Kidney epithelial cell (primary cell): ENCODE measurements at regions not wholly inside any gene's neighbourhood (a gene's known extent, or its start where the extent isn't known, plus 50 kb on each side); places are given as distances from the start of the nearest gene placed in this dataset.

Source experiments
- DNase-seq: peaks from one replicate; pipeline ENCODE4 v3.0.0-alpha.2; 2010; ENCODE audit warnings: low read depth
- H3K27me3 ChIP-seq: 2 replicates; pipeline ENCODE4 v1.6.0; 2011; ENCODE audit warnings: low read length; ENCODE audit not compliant: control insufficient read depth, insufficient read depth
- H3K36me3 ChIP-seq: 2 replicates; pipeline ENCODE4 v1.5.1; 2011; ENCODE audit warnings: low read length; ENCODE audit not compliant: control insufficient read depth, insufficient read depth
- H3K4me3 ChIP-seq: 2 replicates; pipeline ENCODE4 v1.5.1; 2011; ENCODE audit warnings: low read depth, mild to moderate bottlenecking, control low read depth, low read length
- TF ChIP-seq, protein P1 (sequence below): IDR thresholded peaks from 2 replicates; pipeline ENCODE4 v1.5.1; 2011; ENCODE audit warnings: mild to moderate bottlenecking, moderate library complexity, low read length, control low read depth, inconsistent platforms; ENCODE audit not compliant: insufficient read depth, poor library complexity, severe bottlenecking

DNA sequence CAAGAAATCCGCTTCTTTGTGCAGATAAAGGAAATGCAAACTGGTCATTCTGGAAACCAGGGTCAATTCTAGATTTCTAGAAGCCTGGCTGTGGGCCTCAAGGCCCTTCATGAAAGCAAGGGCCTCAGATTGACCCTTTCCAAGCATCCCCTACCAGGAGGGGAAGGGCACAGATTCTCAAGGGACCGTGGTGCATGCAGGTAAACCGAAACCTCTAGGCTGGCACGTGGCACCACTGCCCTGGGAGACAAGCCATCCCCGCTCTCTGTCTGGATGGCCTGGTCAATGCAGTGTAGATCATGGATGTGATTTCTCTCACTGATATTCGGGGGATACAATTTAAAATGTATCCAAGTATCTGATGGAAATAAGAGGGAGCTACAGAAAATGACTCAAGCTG is 69.4 kb downstream of the TOMM20 start:
- TF ChIP-seq, protein P1, sequence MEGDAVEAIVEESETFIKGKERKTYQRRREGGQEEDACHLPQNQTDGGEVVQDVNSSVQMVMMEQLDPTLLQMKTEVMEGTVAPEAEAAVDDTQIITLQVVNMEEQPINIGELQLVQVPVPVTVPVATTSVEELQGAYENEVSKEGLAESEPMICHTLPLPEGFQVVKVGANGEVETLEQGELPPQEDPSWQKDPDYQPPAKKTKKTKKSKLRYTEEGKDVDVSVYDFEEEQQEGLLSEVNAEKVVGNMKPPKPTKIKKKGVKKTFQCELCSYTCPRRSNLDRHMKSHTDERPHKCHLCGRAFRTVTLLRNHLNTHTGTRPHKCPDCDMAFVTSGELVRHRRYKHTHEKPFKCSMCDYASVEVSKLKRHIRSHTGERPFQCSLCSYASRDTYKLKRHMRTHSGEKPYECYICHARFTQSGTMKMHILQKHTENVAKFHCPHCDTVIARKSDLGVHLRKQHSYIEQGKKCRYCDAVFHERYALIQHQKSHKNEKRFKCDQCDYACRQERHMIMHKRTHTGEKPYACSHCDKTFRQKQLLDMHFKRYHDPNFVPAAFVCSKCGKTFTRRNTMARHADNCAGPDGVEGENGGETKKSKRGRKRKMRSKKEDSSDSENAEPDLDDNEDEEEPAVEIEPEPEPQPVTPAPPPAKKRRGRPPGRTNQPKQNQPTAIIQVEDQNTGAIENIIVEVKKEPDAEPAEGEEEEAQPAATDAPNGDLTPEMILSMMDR, result no peak
- Histone ChIP-seq H3K36me3 (no peaks in the 10 kb centered on the region), H3K4me3 (no peak overlapping the region), H3K27me3 (no peaks in the 10 kb centered on the region)
- DNase-seq, result no peak

DNA sequence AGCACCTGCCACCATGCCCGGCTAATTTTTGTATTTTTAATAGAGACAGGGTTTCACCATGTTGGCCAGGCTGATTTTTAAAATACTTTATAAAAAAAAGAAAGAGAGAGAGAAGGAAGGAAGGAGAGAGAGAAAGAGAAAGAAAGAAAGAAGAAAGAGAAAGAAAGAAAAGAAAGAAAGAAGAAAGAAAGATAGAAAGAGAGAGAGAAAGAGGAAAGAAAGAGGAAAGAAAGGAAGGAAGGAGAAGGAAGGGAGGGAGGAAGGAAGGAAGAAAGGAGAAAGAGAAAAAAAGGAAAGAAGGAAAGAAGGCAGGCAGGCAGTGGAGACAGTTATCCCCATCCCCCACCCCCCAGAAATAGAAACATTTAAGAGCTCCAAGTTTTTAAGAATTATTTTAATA is 69.9 kb downstream of the TOMM20 start:
- no peak overlapping the region for H3K4me3 ChIP-seq
- no peak for DNase-seq
- TF ChIP-seq, protein P1, result no peak
- no peaks in the 10 kb centered on the region for H3K36me3 ChIP-seq
- no peaks in the 10 kb centered on the region for H3K27me3 ChIP-seq

DNA sequence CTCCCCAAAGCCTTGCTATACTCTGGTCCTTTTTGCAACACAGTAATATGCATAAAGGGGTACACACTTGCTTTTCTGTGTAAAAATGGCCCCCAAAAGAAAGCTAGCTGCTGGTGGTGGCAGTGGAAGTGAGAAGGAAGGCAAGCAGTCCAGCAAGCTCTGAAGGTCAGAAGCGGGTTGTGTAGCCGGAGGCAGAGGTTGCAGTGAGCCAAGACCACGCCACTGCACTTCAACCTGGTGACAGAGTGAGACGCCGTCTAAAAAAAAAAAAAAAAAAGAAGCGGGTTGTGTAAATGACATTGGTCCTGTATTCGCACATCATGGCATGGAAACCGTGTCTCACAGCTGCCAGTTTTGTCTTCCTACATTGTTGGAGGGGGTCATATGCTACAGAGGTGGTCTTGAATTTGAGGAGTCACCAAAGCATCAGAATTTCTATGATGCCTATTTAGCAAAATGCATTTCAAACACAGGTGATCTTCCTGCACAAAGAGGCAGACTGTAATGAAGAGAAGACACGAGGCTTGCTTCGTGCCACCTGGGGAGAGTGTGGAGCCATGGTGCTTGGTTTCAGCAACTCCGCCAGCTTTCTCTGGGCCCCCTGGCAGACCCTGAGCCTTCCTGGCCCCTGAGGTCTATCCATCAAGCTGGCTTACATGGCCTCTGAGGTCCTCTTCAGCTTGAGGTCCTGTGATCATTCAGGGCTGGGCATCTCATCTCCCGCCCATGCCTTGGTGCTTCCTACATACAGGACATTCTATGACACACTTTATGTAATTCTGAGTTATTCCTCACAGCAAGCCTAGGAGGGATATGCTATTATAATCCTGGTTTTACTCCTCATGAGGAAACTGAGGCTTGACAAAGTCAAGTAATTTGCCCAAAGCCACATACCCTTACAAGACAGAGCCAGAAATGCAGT is 71.0 kb downstream of the TOMM20 start:
- Histone ChIP-seq H3K27me3 (no peaks in the 10 kb centered on the region), H3K4me3 (no peak overlapping the region), H3K36me3 (no peaks in the 10 kb centered on the region)
- no peak for DNase-seq
- TF ChIP-seq, protein P1, result no peak

DNA sequence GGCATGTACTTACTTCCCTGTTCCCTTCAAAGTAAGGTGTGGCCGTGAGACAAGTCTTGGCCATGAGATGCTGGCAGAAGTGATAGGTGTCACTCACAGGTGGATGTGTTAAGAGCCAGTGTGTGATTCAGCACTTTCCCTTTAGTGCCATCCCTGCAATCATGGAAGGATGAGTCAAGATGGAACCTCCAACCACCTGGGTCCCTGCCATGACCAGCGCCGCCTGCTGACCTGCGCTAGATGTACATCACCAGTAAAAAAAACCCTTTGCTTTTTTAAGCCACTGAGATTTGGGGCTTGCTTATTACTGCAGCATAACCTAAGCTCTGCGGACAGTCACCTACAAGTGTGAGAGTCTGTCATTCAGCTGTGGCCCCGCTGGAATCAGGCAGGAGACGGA is 71.7 kb downstream of the TOMM20 start:
- Histone ChIP-seq H3K4me3 (no peak overlapping the region), H3K36me3 (no peaks in the 10 kb centered on the region), H3K27me3 (no peaks in the 10 kb centered on the region)
- TF ChIP-seq, protein P1, result peak; percentile 2
- DNase-seq, result no peak

DNA sequence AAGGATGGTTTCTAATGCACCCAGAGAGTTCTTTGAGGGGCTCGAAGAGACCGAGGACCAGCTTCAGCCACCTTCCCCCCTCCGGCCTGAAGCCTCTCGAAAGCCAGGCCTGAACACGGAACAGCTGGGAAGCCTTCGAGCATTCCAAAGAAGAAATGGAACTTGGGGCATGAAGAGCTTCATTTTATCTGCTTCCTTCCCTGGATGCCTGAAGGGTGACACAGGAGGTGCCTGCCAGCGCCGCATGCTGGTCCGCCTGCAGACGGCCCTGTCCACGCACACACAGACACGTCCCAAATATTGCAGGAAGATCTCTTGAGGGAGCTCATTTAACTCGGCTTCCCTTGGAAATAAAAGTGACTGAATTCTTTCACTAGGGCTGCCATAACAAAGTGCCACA is 73.7 kb downstream of the TOMM20 start:
- DNase-seq, result no peak
- Histone ChIP-seq H3K27me3 (no peaks in the 10 kb centered on the region), H3K36me3 (no peaks in the 10 kb centered on the region), H3K4me3 (no peak overlapping the region)
- TF ChIP-seq, protein P1, result no peak

DNA sequence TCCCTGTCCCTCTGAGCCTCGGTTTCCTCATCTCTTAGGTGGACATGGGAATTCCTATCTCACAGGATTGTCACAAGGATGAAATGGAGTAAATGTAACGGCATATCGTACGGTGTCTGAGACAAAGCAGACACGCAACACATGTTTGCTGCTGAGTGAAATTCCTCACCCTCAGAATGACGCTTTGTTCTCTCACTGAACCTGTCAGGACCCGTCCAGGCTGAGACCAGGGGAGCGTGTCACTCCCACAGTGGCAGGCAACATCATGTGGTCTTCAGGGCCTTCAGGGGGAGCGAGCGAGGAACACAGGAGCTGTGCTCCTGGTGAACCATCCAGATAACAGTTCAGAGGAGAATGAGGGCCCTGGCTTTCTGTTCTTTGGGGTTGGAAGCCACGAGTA is 74.2 kb downstream of the TOMM20 start:
- Histone ChIP-seq H3K27me3 (no peaks in the 10 kb centered on the region), H3K4me3 (no peak overlapping the region), H3K36me3 (no peaks in the 10 kb centered on the region)
- no peak for DNase-seq
- TF ChIP-seq, protein P1, result no peak
